ENCODE measurements at regions not wholly inside any gene's neighbourhood (a gene's known extent, or its start where the extent isn't known, plus 50 kb on each side); places are given as distances from the start of the nearest gene placed in this dataset.

GRCh38 chr4:28277931-28278330 is 1417.3 kb downstream of the STIM2 start:
- TF ChIP-seq FOXA1 (IDR thresholded peaks at IDR 0.05) (no peak), SUZ12 (IDR thresholded peaks at IDR 0.05) (no peak), HDGF (IDR thresholded peaks at IDR 0.05; ENCODE audit: borderline replicate concordance) (no peak), FOXM1 (IDR thresholded peaks at IDR 0.05; ENCODE audit: borderline replicate concordance) (no peak), L3MBTL2 (conservative IDR thresholded peaks at IDR 0.05) (no peak), ZNF384 (IDR thresholded peaks at IDR 0.05) (no peak), SP1 (IDR thresholded peaks at IDR 0.05) (no peak), BHLHE40 (IDR thresholded peaks at IDR 0.05; ENCODE audit: borderline replicate concordance) (no peak)

Data from HEK293T (cell line).